B cell (primary cell): ENCODE measurements at regions not wholly inside any gene's neighbourhood (a gene's known extent, or its start where the extent isn't known, plus 50 kb on each side); places are given as distances from the start of the nearest gene placed in this dataset.
"Not testable (repeated sequence)": the region's sequence is repeated elsewhere in the genome, so short reads cannot be mapped to it uniquely, and the experiment has no call there.

ENCODE experiments used
- ATAC-seq: fragments of 200-7000 bp; cut with Tn5 transposase; one replicate; pipeline ENCODE4 v1.10.0; 2021; ENCODE audit warnings: low read depth, mild to moderate bottlenecking, moderate number of reproducible peaks, moderate library complexity
- CTCF ChIA-PET: fragments of 350-600 bp; sonication (Branson Sonifier 250); formaldehyde crosslinking; loops from one replicate; lab custom pipeline; 2021; ENCODE audit warnings: antibody characterized with exemption, inconsistent platforms; lab: Charles Lee
- POLR2A ChIA-PET: fragments of 350-600 bp; sonication (Branson Sonifier 250); formaldehyde crosslinking; loops from one replicate; lab custom pipeline; 2021; ENCODE audit warnings: antibody characterized with exemption; lab: Charles Lee
- DNase-seq: peaks from one replicate; pipeline ENCODE4 v3.0.0; 2013
- H2AFZ ChIP-seq: 2 replicates; pipeline ENCODE4 v1.6.1; 2012; ENCODE audit warnings: mild to moderate bottlenecking, low read depth, low read length; ENCODE audit not compliant: insufficient read depth, poor library complexity, severe bottlenecking
- H3K27ac ChIP-seq, 2 donors: 1 replicate in 1 of 2; 2 replicates in 1 of 2; pipeline ENCODE4 v1.5.1; 2012 to 2013; ENCODE audit warnings: low read length in 2 of 2, mild to moderate bottlenecking in 2 of 2, moderate library complexity in 1 of 2
- H3K27me3 ChIP-seq, 4 experiments: fragments of 200-600 bp in 1 of 4; sonication (generic) in 1 of 4; replicated peaks in 1 of 4; 1 replicate in 2 of 4; 2 replicates in 2 of 4; pipeline versions ENCODE4 v1.6.1 to v1.7.0; 2013 to 2016; ENCODE audit warnings: low read length in 3 of 4, mild to moderate bottlenecking in 2 of 4, mixed read lengths in 1 of 4, moderate library complexity in 1 of 4; ENCODE audit not compliant: insufficient read depth in 4 of 4, control insufficient read depth in 3 of 4; ENCODE audit errors: control extremely low read depth in 1 of 4
- H3K36me3 ChIP-seq, 2 experiments: replicated peaks in 1 of 2; 1 replicate in 1 of 2; 2 replicates in 1 of 2; pipeline versions ENCODE4 v1.6.1 to v1.7.1; 2013; ENCODE audit warnings: low read length in 1 of 2; ENCODE audit not compliant: insufficient read depth in 2 of 2, control insufficient read depth in 1 of 2; ENCODE audit errors: control extremely low read depth in 1 of 2, extremely low read depth in 1 of 2
- H3K4me1 ChIP-seq, 2 donors: fragments of 200-600 bp in 1 of 2; sonication (generic) in 1 of 2; 1 replicate in 1 of 2; 2 replicates in 1 of 2; pipeline versions ENCODE4 v1.5.1 to v1.6.1; 2013 to 2017; ENCODE audit warnings: low read length in 2 of 2; ENCODE audit not compliant: control insufficient read depth in 2 of 2, insufficient read depth in 2 of 2
- H3K4me2 ChIP-seq: replicated peaks from 2 replicates; pipeline ENCODE3; 2012; ENCODE audit warnings: mild to moderate bottlenecking, low read depth, low read length; ENCODE audit not compliant: poor library complexity, severe bottlenecking
- H3K4me3 ChIP-seq, 5 experiments: fragments of 200-600 bp in 1 of 5; sonication (generic) in 1 of 5; 1 replicate in 3 of 5; 2 replicates in 2 of 5; pipeline versions ENCODE4 v1.5.1 to v1.7.0; 2011 to 2016; ENCODE audit warnings: low read length in 4 of 5, mild to moderate bottlenecking in 4 of 5, low read depth in 2 of 5, control low read depth in 1 of 5, moderate library complexity in 1 of 5; ENCODE audit not compliant: insufficient read depth in 1 of 5; ENCODE audit errors: control extremely low read depth in 1 of 5, extremely low read depth in 1 of 5
- H3K79me2 ChIP-seq: fragments of 200-600 bp; sonication (generic); one replicate; pipeline ENCODE4 v1.6.0; 2016; ENCODE audit warnings: low read length; ENCODE audit not compliant: control insufficient read depth, insufficient read depth
- H3K9ac ChIP-seq: fragments of 200-600 bp; sonication (generic); 2 replicates; pipeline ENCODE4 v1.6.1; 2017; ENCODE audit warnings: mild to moderate bottlenecking, low read length, moderate library complexity
- H3K9me3 ChIP-seq, 3 donors: one replicate each; pipeline versions ENCODE4 v1.6.1 to v1.7.1; 2013; ENCODE audit warnings: low read length in 2 of 3; ENCODE audit not compliant: control insufficient read depth in 2 of 3, insufficient read depth in 1 of 3; ENCODE audit errors: control extremely low read depth in 1 of 3
- H4K20me1 ChIP-seq: 2 replicates; pipeline ENCODE4 v1.6.0; 2012; ENCODE audit warnings: mild to moderate bottlenecking, low read length; ENCODE audit not compliant: insufficient read depth, control insufficient read depth, poor library complexity, severe bottlenecking
- H3K27ac Mint-ChIP-seq: one replicate; pipeline ENCODE4 v1.8.0; 2021; ENCODE audit warnings: mixed read lengths
- H3K27me3 Mint-ChIP-seq: one replicate; pipeline ENCODE4 v1.8.0; 2021; ENCODE audit warnings: mixed read lengths
- H3K4me1 Mint-ChIP-seq: one replicate; pipeline ENCODE4 v1.8.0; 2021; ENCODE audit warnings: mixed read lengths
- H3K4me3 Mint-ChIP-seq: one replicate; pipeline ENCODE4 v1.8.0; 2021; ENCODE audit warnings: mixed read lengths
- H3K9me3 Mint-ChIP-seq: one replicate; pipeline ENCODE4 v1.8.0; 2022; ENCODE audit warnings: mixed read lengths; ENCODE audit not compliant: insufficient read depth
- CTCF ChIP-seq: fragments of 200-600 bp; IDR thresholded peaks from one replicate; pipeline ENCODE4 v1.8.0; 2022; ENCODE audit warnings: antibody characterized with exemption, mild to moderate bottlenecking
- EZH2 ChIP-seq: IDR thresholded peaks from 2 replicates; pipeline ENCODE4 v1.6.1; 2012; ENCODE audit warnings: borderline replicate concordance, low read depth, mild to moderate bottlenecking, moderate library complexity, low read length; ENCODE audit not compliant: insufficient read depth, poor library complexity, severe bottlenecking
- WGBS: methylation state at CpG from one replicate; pipeline ENCODE4 v1.1.5; 2013; ENCODE audit warnings: missing lambda C conversion rate; ENCODE audit not compliant: insufficient coverage; 5-methylcytosine and 5-hydroxymethylcytosine counted together
- intact Hi-C: fragments of 100-400 bp; cut with micrococcal nuclease; formaldehyde crosslinking; loops from one replicate; pipeline ENCODE4 v1.10.0; 2022

- Mint-ChIP-seq H3K27me3 (peaks cover 5% of the 10 kb centered on the region), H3K4me1 (no peaks in the 10 kb centered on the region), H3K9me3 (no peaks in the 10 kb centered on the region), H3K4me3 (no peak overlapping the region), H3K27ac (no peak overlapping the region)
- Histone ChIP-seq H3K36me3 (no peaks in the 10 kb centered on the region), H3K9me3 (peaks cover 0 to 2% (median 0%) of the 10 kb centered on the region in 3 donors), H3K4me2 (no peak overlapping the region), H3K4me1 (no peaks in the 10 kb centered on the region), H3K27ac (no peak overlapping the region), H3K27me3 (no peaks in the 10 kb centered on the region), H4K20me1 (no peaks in the 10 kb centered on the region), H3K9ac (no peak overlapping the region), H3K79me2 (no peaks in the 10 kb centered on the region), H2AFZ (no peak overlapping the region), H3K4me3 (no peak overlapping the region)
- DNase-seq: no peak
- WGBS: 77% methylated on average over 4 of the region's 5 CpGs
- ChIA-PET POLR2A (no interaction called here), CTCF (no interaction called here)
- no peak for ATAC-seq
- intact Hi-C loops: no loop called here
- TF ChIP-seq EZH2 (no peak), CTCF (no peak)
Observed at GRCh38 chr4:138788857-138789256, 226.7 kb upstream of the NOCT start.

GRCh38 chr4:138788267-138788790 is 227.3 kb upstream of the NOCT start:
- Mint-ChIP-seq H3K4me1 (no peaks in the 10 kb centered on the region), H3K9me3 (no peaks in the 10 kb centered on the region), H3K4me3 (no peak overlapping the region), H3K27ac (no peak overlapping the region), H3K27me3 (peaks cover 5% of the 10 kb centered on the region)
- Histone ChIP-seq H3K9ac (no peak overlapping the region), H3K9me3 (peaks cover 0 to 2% (median 0%) of the 10 kb centered on the region in 3 donors), H4K20me1 (no peaks in the 10 kb centered on the region), H3K27ac (no peak overlapping the region), H3K4me1 (no peaks in the 10 kb centered on the region), H2AFZ (no peak overlapping the region), H3K79me2 (no peaks in the 10 kb centered on the region), H3K4me3 (no peak overlapping the region), H3K36me3 (no peaks in the 10 kb centered on the region), H3K4me2 (no peak overlapping the region), H3K27me3 (no peaks in the 10 kb centered on the region)
- ChIA-PET CTCF (no interaction called here), POLR2A (no interaction called here)
- intact Hi-C loops: no loop called here
- DNase-seq: no peak
- TF ChIP-seq EZH2 (no peak), CTCF (no peak)
- ATAC-seq: no peak
- no CpG with 5 or more reads among the region's 1 CpG for WGBS

GRCh38 chr4:138779761-138780160 is 235.8 kb upstream of the NOCT start:
- H2AFZ ChIP-seq, H3K9ac ChIP-seq, CTCF ChIA-PET, H3K9me3 Mint-ChIP-seq, POLR2A ChIA-PET, H4K20me1 ChIP-seq, H3K27me3 Mint-ChIP-seq, H3K9me3 ChIP-seq, H3K4me3 Mint-ChIP-seq, H3K27me3 ChIP-seq, H3K79me2 ChIP-seq, intact Hi-C loops, ATAC-seq, H3K27ac ChIP-seq, DNase-seq, H3K4me1 ChIP-seq, H3K4me3 ChIP-seq, H3K4me2 ChIP-seq, H3K36me3 ChIP-seq, H3K27ac Mint-ChIP-seq, H3K4me1 Mint-ChIP-seq: not testable (repeated sequence)
- no CpG with 5 or more reads among the region's 2 CpGs for WGBS
